HuH-7 (cell line): ENCODE measurements at regions not wholly inside any gene's neighbourhood (a gene's known extent, or its start where the extent isn't known, plus 50 kb on each side); places are given as distances from the start of the nearest gene placed in this dataset.

Experiments
- DNase-seq: peaks from one replicate; pipeline ENCODE4 v3.0.0; 2011; ENCODE audit warnings: low spot score

- DNase-seq: no peak
These were observed 483.1 kb upstream of the PSMD7 start for GRCh38 chr16:73813527-73813926.

DNA sequence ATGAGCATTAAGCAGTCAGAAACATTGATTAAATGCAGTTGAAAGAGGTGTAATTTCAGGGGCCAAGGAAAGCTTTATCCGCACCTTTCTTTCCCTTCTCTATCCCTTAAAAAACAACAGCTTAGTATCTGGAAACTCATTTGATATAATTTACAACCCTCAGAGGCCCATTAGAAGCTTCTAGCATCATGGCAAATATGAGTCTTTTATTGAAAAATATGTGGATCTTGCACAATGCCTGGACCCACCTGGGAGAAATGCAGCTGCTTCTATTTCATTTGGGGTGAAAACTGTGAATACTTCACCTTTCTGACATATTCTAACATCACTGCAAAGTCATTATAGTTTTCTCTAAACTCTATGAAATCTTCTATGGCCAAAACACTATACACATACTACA is 492.2 kb upstream of the PSMD7 start:
- DNase-seq: no peak

- DNase-seq: no peak
These were observed 498.1 kb upstream of the PSMD7 start for GRCh38 chr16:73798471-73798870.

DNA sequence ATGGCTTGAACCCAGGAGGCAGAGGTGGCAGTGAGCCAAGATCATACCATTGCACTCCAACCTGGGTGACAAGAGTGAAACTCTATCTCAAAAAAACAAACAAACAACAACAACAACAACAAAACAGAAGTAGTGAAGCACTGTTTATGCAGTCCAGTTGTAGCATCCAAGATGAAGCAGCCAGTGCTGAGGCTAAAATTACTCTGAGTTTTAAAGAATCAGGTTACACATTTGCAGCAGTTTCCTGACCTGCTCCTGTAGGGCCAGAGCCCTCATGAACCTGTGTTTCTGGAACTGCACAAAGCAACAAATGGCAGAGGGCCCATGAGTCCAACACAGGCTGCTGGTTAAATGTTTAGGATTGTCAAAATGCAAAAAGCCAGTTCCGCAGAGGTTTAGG is 499.5 kb upstream of the PSMD7 start:
- no peak for DNase-seq

DNA sequence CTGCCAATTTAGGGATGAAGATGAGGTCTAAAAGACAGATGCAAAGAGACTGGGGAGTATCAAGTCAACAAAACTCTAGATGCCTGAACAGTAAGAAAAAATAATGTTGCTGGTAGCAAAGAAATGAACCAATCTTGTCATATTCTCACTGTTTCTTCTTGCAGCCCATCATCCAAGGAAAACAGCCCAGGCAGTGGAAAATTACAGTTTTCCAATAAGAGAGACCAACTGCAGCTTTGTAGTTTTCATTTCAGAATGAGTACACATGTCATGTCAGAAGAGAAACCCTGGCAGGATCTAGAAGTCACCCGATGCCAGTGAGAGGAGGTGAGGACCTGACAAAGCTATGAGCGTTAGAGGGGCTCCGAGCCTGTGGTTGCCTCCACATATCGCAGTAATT is 500.4 kb upstream of the PSMD7 start:
- no peak for DNase-seq

DNA sequence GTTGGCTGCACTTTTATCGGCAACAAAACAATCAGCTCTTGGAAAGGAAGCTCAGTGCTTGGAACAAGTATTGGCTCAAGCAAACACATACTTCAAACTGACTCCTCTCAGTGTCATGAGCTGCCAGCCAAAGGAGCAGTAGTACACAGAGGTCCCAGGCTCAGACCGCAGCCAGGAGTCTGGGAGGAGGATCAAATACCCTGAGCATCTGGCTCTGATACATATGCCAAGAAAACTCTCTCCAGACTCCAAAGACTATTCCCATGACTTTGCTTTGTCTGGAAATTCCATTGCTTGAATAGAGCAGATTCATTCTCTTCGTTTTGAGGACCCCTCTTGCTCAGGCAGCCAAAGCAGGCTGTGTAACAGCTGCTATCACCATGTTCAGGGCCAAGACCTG is 501.6 kb upstream of the PSMD7 start:
- no peak for DNase-seq

DNA sequence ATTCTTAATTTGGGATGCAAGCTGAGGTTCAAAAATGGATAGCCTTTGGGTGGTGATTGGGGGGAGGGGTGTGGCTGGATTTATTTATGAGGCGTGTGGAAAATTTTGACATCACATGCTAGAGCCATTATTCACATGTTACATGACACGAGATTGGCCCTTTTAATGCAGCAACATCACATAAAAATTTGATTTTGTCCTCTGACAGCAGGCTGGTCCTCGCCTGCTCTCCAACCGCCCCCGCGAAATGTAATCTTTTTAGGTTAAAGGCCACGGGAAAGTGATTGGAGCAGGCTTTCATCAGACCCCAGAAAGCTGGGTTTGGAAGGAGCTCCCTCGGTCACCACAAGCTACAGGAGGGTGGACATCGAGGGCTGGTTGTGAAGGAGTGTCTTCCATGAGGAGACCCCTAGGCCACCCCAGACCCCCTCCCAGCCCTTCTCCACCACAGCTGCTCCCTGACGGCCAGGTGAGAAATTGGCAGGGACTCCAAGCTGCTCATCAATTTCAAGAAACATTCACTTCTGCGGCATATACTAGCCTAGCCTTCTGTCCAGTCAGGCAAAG is 502.7 kb upstream of the PSMD7 start:
- no peak for DNase-seq

DNA sequence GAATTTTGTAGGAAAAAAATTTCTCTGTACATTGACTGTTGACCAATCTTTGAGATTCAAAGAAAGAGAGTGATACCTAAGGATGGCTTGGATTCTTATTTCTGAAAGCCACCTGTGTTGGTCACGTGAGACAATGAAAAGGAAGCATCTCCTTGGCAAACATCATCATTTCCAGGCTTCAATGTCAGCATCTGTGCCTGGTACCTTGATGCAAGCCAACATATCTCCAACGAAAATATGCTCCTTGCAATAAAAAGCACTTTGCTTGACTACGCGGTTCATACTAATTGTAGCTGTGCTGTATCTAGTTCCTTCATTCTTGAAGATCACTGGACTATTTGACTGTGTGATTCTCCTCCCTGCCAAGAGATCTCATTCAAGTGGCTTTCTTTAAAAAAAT is 503.4 kb upstream of the PSMD7 start:
- DNase-seq: no peak

DNA sequence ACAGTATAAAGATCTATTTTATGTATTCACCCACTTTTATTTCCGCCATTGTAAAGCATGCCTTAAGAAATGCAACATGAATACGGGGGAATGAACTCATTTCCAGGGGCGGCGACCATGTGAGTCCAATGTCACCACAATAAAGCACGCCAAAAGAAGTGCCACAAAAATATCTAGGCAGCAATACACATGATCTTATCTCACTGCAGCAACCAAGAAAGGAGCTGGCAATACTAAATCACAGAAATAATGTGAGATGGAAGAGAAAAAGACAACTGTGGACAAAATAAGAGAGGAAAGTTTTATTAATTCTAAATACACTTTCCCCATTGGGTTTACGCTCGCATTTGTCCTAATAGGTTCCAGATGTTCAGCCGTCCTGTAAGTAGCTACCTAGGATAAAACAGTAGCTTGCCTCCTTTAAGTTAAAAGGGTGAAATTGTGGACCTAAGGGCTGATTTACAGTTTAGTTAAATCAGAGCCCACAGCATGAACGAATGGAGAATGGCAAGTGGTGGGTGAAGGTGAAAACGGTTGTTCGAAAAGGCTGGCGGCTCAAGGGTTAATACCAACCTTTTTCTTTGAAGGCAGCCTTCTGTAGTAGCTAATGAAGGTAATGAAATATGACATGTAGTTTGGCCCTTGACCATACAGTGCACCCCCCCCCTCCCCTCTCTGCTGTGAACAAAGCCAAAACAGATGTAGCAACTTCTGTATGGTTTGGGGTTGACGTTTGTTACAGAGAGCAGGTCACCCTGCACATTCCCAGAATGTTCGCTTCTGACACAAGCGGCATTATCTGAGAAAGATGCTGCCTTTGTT is 504.2 kb upstream of the PSMD7 start:
- no peak for DNase-seq

- DNase-seq: no peak
These were observed 515.3 kb upstream of the PSMD7 start for GRCh38 chr16:73781297-73781696.

DNA sequence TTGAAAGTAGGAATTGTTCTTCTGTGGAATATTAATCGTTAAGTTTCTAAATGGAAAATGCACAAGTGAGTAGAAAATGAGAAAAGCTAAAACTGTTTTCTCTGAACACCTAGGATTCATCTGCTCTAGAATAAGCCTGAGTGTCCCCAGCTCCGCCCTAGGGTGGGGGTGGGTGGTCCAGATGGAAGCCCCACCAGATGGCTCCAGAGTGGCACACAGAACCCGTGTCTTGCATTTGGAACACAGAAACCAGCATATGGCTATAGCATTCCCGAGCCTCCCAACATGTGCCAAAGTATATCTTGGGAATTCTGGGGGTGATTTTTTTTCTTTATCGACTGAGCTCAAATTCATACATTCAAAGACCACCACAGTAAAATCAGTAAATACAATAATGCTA is 517.7 kb upstream of the PSMD7 start:
- no peak for DNase-seq

DNA sequence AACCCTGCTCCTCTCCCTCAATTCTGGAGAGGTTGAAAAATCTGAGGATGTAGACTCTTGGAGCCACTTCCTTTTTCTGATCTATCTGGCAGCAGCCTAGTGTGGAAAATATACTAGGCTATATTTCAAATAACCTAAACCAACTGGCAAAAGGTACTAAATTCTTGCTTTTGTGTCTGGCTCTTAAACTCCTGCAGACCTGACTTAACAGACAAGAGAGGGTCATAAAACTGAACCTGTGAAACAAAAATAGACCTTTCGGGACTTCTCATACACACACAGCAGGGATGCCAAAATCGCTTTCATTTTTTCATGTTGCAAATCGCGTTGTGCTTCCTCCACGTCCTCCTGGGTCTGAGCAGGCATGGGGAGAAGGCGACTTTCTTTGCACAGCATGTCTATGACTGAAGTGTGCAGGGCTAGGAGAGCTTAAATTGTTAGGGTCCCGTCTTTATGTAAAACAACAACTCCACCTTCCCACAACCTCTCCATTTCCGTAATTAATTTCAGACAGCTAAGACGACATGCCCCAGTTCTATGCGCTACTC is 520.7 kb upstream of the PSMD7 start:
- DNase-seq: no peak

DNA sequence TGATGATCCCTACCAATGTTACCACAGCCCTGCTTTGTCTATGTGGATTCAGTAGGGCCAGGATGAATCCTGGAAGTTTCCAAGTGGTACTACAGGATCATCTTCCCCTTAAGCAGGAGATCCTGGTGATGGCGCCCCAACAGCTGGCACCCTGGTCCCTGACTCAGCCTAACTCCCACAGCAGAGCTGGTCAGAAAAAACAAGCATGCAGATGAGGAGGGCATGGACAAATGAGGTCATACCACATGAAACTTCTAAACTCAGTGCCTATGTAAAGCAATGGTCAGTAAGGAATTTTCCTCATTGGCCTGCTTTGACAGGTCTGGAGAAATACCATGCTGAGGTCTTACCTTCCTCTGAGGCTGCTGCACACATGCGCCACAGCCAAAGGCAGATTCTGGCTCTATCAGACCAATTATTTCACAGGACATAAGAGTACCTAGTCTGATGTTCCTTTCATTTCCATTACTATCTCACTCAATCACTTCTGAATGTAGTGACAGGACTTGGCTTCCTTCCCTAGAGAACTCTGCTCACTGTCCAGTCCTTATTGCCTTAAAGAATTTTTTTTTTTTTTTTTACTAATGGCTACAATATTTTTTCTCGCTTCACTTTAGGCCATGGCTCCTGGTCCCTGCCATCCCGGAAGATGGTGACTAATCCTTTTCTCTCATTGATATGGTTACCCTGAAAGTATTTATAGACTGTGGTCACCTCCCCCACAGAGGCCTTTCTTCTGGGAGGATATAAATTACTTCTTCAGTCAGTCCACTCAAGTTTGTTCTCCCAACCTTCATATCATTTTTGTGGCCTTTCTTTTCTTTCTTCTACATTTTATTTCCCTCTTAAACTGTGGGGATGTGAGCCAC is 525.2 kb upstream of the PSMD7 start:
- DNase-seq: no peak

GRCh38 chr16:73768786-73769203 is 527.8 kb upstream of the PSMD7 start:
- DNase-seq: no peak

GRCh38 chr16:73764321-73764720 is 532.3 kb upstream of the PSMD7 start:
- no peak for DNase-seq

DNA sequence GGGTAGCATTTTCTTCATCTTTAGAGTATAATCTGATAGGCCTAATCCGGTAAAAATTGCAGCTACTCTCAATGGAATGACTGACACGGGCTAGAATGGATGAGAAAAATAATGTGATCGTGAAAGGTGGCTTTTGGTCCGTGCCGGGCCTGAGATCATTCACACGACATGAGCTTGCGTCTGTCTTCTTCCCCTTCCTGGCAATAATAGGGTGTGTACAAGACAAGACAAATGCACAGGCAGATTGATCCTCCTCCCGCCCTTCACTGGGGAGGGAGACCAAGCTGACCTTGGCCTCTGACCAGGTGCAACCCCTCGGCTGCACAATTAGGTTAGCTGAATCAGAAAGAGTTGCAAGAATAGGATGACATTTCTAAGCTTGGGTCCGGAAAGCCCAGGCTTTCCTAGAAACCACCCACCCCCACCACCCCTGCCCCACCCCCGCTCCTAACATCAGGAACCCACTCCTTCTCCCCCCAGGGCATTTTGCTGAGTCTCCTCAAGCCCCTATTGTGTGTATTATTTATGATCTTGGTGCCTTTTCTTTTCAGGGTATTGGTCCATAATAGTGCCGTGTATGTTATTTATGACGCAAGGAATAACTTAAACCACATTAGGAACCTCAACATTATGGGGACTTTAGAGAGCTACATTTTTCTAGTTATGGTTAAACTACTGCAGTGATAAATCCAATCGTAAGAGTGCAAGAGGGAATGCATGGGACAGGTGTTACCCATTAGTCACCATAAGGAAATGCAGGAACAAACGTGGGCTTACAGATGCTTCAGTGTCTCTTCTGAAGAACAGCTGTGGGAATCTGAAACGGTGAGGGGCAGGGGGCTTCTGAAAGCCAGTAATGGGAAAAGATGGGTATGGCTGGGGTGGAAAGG is 540.1 kb upstream of the PSMD7 start:
- DNase-seq: no peak

DNA sequence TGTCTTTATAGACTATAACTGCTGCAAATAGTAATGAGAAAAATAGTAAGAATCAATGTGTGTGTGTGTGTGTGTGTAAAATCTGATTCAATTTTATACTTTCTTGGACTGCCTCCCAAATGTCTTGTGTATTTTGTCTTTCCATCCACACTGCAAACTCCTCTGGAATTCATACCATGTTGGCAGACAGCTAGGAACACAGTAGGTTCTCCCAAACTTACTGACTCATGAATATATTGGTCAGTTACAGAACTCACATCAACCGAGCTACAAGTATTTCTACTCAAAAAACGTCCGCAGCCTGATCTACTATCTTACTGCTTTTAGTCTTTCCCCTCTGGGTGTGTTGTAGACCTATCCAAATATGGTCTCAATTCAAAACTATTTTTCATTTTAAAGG is 542.7 kb upstream of the PSMD7 start:
- no peak for DNase-seq

DNA sequence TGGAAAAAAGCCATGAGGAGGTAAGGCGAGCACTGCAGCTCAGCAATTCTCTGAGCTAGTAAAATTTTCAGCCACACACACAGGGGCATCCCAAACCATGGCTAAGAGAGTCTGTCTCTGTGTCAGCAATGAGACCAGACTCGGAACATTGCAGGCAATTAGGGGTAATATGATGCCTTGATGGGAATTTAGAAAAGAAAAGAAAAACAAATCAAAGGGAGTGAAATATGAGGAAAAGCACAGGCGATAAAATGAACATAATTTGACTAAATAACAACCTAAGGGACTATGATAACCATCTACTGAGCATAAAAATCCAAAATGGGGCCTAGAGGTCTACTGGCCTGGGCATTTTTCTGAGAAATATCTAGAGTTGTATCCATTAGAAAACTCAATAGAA is 546.0 kb upstream of the PSMD7 start:
- DNase-seq: no peak

GRCh38 chr16:73747328-73747727 is 549.3 kb upstream of the PSMD7 start:
- DNase-seq: no peak

GRCh38 chr16:73746554-73746953 is 550.1 kb upstream of the PSMD7 start:
- no peak for DNase-seq

DNA sequence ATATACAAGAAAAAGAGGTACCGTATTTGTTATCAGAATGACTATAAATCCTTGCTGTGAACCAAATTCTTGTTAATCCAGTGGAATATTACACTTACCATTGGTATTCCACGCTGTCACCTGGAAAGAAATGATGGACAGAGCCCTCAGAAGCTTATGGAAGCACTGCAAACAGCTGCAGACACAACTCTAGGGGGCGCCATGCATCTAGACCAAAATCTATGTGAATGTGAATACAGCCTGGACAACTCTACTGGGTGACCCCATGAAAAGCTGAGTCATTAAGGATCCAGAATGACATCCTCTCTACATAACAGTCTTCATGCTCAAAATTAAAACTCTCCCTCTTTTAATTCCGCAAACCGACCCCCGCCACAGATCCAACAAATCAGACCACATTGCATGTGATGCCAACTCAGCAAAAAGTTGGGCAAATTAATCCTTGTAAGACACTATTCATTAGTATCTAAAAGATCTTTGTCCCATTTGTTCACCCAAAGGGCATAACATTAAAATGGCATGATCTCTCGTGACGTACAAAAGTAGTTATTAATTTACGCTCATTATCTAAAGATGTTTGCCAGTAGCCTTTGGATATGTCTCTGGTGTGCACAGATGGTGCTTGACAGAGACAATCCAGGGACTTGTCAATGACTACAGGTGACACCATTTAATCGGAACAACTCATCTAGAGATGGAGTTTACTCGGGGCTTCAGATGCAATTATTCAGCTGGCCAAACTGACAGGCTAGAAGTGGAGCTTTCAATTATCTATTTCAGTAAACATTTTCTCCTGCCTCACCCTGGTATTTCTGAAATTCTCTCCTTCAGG is 552.7 kb upstream of the PSMD7 start:
- DNase-seq: no peak
